ENCODE measurements at regions not wholly inside any gene's neighbourhood (a gene's known extent, or its start where the extent isn't known, plus 50 kb on each side); places are given as distances from the start of the nearest gene placed in this dataset.
"Not testable (repeated sequence)": the region's sequence is repeated elsewhere in the genome, so short reads cannot be mapped to it uniquely, and the experiment has no call there.

DNA sequence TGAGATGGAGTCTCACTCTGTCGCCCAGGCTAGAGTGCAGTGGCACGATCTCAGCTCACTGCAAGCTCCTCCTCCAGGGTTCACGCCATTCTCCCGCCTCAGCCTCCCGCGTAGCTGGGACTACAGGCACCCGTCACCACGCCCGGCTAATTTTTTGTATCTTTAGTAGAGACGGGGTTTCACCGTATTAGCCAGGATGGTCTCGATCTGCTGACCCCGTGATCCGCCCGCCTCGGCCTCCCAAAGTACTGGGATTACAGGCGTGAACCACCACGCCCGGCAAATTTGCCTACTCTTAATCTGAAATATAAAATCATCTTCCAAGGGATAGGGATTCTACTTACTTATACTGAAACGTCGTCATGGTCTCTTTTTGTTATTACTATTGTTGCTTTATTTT is 314.7 kb downstream of the FGF10 start:
- TF ChIP-seq EZH2 (IDR thresholded peaks at IDR 0.05; ENCODE audit: insufficient read depth, poor library complexity, severe bottlenecking); EZH2phosphoT487 (IDR thresholded peaks at IDR 0.05; ENCODE audit: insufficient read depth, low read depth): not testable (repeated sequence)
